Caco-2 (cell line): ENCODE measurements at regions not wholly inside any gene's neighbourhood (a gene's known extent, or its start where the extent isn't known, plus 50 kb on each side); places are given as distances from the start of the nearest gene placed in this dataset.

Source experiments
- BruUV-seq: library from RNA; stranded (reverse); fragments of 400-500 nt; replicated peaks from 2 replicates; lab custom pipeline; 2021; lab: Mats Ljungman, UMichigan
- CTCF ChIA-PET: fragments of 300-600 bp; sonication (Branson Sonifier 250); formaldehyde crosslinking; loops from one replicate; lab custom pipeline; 2022; ENCODE audit warnings: antibody characterized with exemption; lab: Charles Lee
- POLR2A ChIA-PET: fragments of 300-600 bp; sonication (Branson Sonifier 250); formaldehyde crosslinking; loops from one replicate; lab custom pipeline; 2022; ENCODE audit warnings: antibody characterized with exemption; lab: Charles Lee
- DNase-seq, 2 experiments: peaks; one replicate each; pipeline versions ENCODE4 v3.0.0 to v3.0.0-alpha.2; 2020 to 2022
- H3K27me3 ChIP-seq: replicated peaks from 2 replicates; pipeline ENCODE4 v1.6.0; 2011; ENCODE audit warnings: low read length; ENCODE audit not compliant: control insufficient read depth, insufficient read depth
- H3K36me3 ChIP-seq: 2 replicates; pipeline ENCODE4 v1.5.1; 2011; ENCODE audit warnings: low read length; ENCODE audit not compliant: control insufficient read depth, insufficient read depth
- H3K4me1 ChIP-seq: fragments of 250-450 bp; sonication (Bioruptor Pico); 2 replicates; pipeline ENCODE4 v1.5.1; 2020; ENCODE audit warnings: mild to moderate bottlenecking
- H3K4me3 ChIP-seq: 2 replicates; pipeline ENCODE4 v1.5.1; 2011; ENCODE audit warnings: low read depth, mild to moderate bottlenecking, control low read depth, low read length
- H3K9me3 ChIP-seq: fragments of 250-450 bp; sonication (Bioruptor Pico); 2 replicates; pipeline ENCODE4 v1.5.1; 2020; ENCODE audit warnings: mild to moderate bottlenecking, moderate library complexity
- H3K27ac Mint-ChIP-seq: one replicate; pipeline ENCODE4 v1.8.0; 2022; ENCODE audit warnings: mixed read lengths; ENCODE audit not compliant: unreplicated experiment
- H3K27me3 Mint-ChIP-seq: one replicate; pipeline ENCODE4 v1.8.0; 2022; ENCODE audit warnings: mixed read lengths; ENCODE audit not compliant: insufficient read depth, unreplicated experiment
- H3K36me3 Mint-ChIP-seq: one replicate; pipeline ENCODE4 v1.8.0; 2022; ENCODE audit warnings: mild to moderate bottlenecking, mixed read lengths; ENCODE audit not compliant: insufficient read depth, unreplicated experiment
- H3K4me1 Mint-ChIP-seq: one replicate; pipeline ENCODE4 v1.8.0; 2022; ENCODE audit warnings: low read depth, mixed read lengths; ENCODE audit not compliant: unreplicated experiment
- H3K4me3 Mint-ChIP-seq: one replicate; pipeline ENCODE4 v1.8.0; 2022; ENCODE audit warnings: mild to moderate bottlenecking, moderate library complexity, mixed read lengths; ENCODE audit not compliant: unreplicated experiment
- H3K9me3 Mint-ChIP-seq: one replicate; pipeline ENCODE4 v1.8.0; 2022; ENCODE audit warnings: mixed read lengths; ENCODE audit not compliant: unreplicated experiment
- CTCF ChIP-seq, 2 experiments: fragments of 200-600 bp in 1 of 2; IDR thresholded peaks; 1 replicate in 1 of 2; 2 replicates in 1 of 2; pipeline versions ENCODE4 v1.5.1 to v1.8.0; 2011 to 2022; ENCODE audit warnings: antibody characterized with exemption in 1 of 2, control low read depth in 1 of 2, inconsistent platforms in 1 of 2, low read depth in 1 of 2, low read length in 1 of 2, mild to moderate bottlenecking in 1 of 2, moderate library complexity in 1 of 2; ENCODE audit not compliant: insufficient read depth in 1 of 2, severe bottlenecking in 1 of 2, unreplicated experiment in 1 of 2
- intact Hi-C: fragments of 100-400 bp; cut with micrococcal nuclease; formaldehyde crosslinking; loops from one replicate; pipeline ENCODE4 v1.10.0; 2022; ENCODE audit not compliant: unreplicated experiment

- no peak overlapping the region for H3K27ac Mint-ChIP-seq
Measured at GRCh38 chr9:86563936-86564335, 209.7 kb upstream of the TUT7 start.

GRCh38 chr9:86563350-86563749 lies 209.1 kb upstream of the TUT7 start:
- no peaks in the 10 kb centered on the region for H3K4me1 ChIP-seq
- intact Hi-C loops: no loop called here
- H3K27me3 ChIP-seq: no peaks in the 10 kb centered on the region
- H3K4me3 ChIP-seq: no peak overlapping the region
- H3K36me3 ChIP-seq: no peaks in the 10 kb centered on the region
- Mint-ChIP-seq H3K27me3 (no peaks in the 10 kb centered on the region), H3K27ac (no peak overlapping the region), H3K9me3 (no peaks in the 10 kb centered on the region), H3K4me1 (no peaks in the 10 kb centered on the region), H3K36me3 (no peaks in the 10 kb centered on the region), H3K4me3 (no peak overlapping the region)
- no peak for DNase-seq
- no peak for TF ChIP-seq CTCF (IDR thresholded peaks at IDR 0.05; ENCODE audit: insufficient read depth in 1 of 2, low read depth in 1 of 2, low read length in 1 of 2, severe bottlenecking in 1 of 2, unreplicated experiment in 1 of 2)
- ChIA-PET CTCF (no interaction called here), POLR2A (no interaction called here)
- BruUV-seq: no TSS peak
- H3K9me3 ChIP-seq: no peaks in the 10 kb centered on the region

More at GRCh38 chr9:86563936-86564335, 209.7 kb upstream of the TUT7 start:
- H3K27me3 ChIP-seq: no peaks in the 10 kb centered on the region
- Mint-ChIP-seq H3K4me3 (no peak overlapping the region), H3K27me3 (no peaks in the 10 kb centered on the region), H3K4me1 (no peaks in the 10 kb centered on the region), H3K36me3 (no peaks in the 10 kb centered on the region), H3K9me3 (no peaks in the 10 kb centered on the region)
- intact Hi-C loops: no loop called here
- no peak for DNase-seq
- no peak for TF ChIP-seq CTCF (IDR thresholded peaks at IDR 0.05; ENCODE audit: insufficient read depth in 1 of 2, low read depth in 1 of 2, low read length in 1 of 2, severe bottlenecking in 1 of 2, unreplicated experiment in 1 of 2)
- H3K9me3 ChIP-seq: no peaks in the 10 kb centered on the region
- no peaks in the 10 kb centered on the region for H3K36me3 ChIP-seq
- no peak overlapping the region for H3K4me3 ChIP-seq
- ChIA-PET CTCF (no interaction called here), POLR2A (no interaction called here)
- no TSS peak for BruUV-seq
- no peaks in the 10 kb centered on the region for H3K4me1 ChIP-seq

GRCh38 chr9:86562691-86563090 lies 208.5 kb upstream of the TUT7 start:
- no peak for DNase-seq
- H3K4me3 Mint-ChIP-seq: no peak overlapping the region
- H3K9me3 Mint-ChIP-seq: no peaks in the 10 kb centered on the region
- no peak overlapping the region for H3K27ac Mint-ChIP-seq
- Histone ChIP-seq H3K9me3 (no peaks in the 10 kb centered on the region), H3K4me3 (no peak overlapping the region), H3K27me3 (no peaks in the 10 kb centered on the region), H3K36me3 (no peaks in the 10 kb centered on the region), H3K4me1 (no peaks in the 10 kb centered on the region)
- ChIA-PET POLR2A (no interaction called here), CTCF (no interaction called here)
- intact Hi-C loops: no loop called here
- no peaks in the 10 kb centered on the region for H3K4me1 Mint-ChIP-seq
- no peaks in the 10 kb centered on the region for H3K27me3 Mint-ChIP-seq
- no peaks in the 10 kb centered on the region for H3K36me3 Mint-ChIP-seq
- no peak for TF ChIP-seq CTCF (IDR thresholded peaks at IDR 0.05; ENCODE audit: insufficient read depth in 1 of 2, low read depth in 1 of 2, low read length in 1 of 2, severe bottlenecking in 1 of 2, unreplicated experiment in 1 of 2)
- no TSS peak for BruUV-seq
